Hepatocyte (in vitro differentiated cells): ENCODE measurements at regions not wholly inside any gene's neighbourhood (a gene's known extent, or its start where the extent isn't known, plus 50 kb on each side); places are given as distances from the start of the nearest gene placed in this dataset.

Experiments
- DNase-seq: peaks from one replicate; pipeline ENCODE4 v3.0.0-alpha.2; 2016; ENCODE audit warnings: low spot score
- H2AFZ ChIP-seq: fragments of 200-600 bp; sonication (generic); 2 replicates; pipeline ENCODE4 v1.6.0; 2016; ENCODE audit warnings: antibody characterized with exemption, mild to moderate bottlenecking
- H3K27ac ChIP-seq: fragments of 200-600 bp; sonication (generic); 2 replicates; pipeline ENCODE4 v1.5.1; 2016; ENCODE audit warnings: mild to moderate bottlenecking
- H3K27me3 ChIP-seq: fragments of 200-600 bp; sonication (generic); 2 replicates; pipeline ENCODE4 v1.6.1; 2016
- H3K36me3 ChIP-seq: fragments of 200-600 bp; sonication (generic); replicated peaks from 2 replicates; pipeline ENCODE4 v1.5.1; 2016; ENCODE audit warnings: low read depth; ENCODE audit not compliant: insufficient read depth
- H3K4me1 ChIP-seq: fragments of 200-600 bp; sonication (generic); 2 replicates; pipeline ENCODE4 v1.5.1; 2016; ENCODE audit warnings: mild to moderate bottlenecking, moderate library complexity; ENCODE audit not compliant: insufficient read depth
- H3K4me2 ChIP-seq: fragments of 200-600 bp; sonication (generic); 2 replicates; pipeline ENCODE4 v1.6.0; 2016
- H3K4me3 ChIP-seq: fragments of 200-600 bp; sonication (generic); 2 replicates; pipeline ENCODE4 v1.5.1; 2016; ENCODE audit warnings: mild to moderate bottlenecking
- H3K79me2 ChIP-seq: fragments of 200-600 bp; sonication (generic); 2 replicates; pipeline ENCODE4 v1.6.0; 2017; ENCODE audit warnings: mild to moderate bottlenecking
- H3K9me2 ChIP-seq: fragments of 200-600 bp; sonication (generic); replicated peaks from 2 replicates; pipeline ENCODE4 v1.6.0; 2017; ENCODE audit warnings: mild to moderate bottlenecking; ENCODE audit not compliant: insufficient read depth
- H3K9me3 ChIP-seq: fragments of 200-600 bp; sonication (generic); 2 replicates; pipeline ENCODE4 v1.5.1; 2016; ENCODE audit warnings: low read depth, mild to moderate bottlenecking
- H4K20me1 ChIP-seq: fragments of 200-600 bp; sonication (generic); 2 replicates; pipeline ENCODE4 v1.6.0; 2016; ENCODE audit warnings: mild to moderate bottlenecking; ENCODE audit not compliant: insufficient read depth, poor library complexity, severe bottlenecking
- CTCF ChIP-seq: fragments of 200-600 bp; sonication (generic); IDR thresholded peaks from 2 replicates; pipeline ENCODE4 v1.5.1; 2016; ENCODE audit warnings: antibody characterized with exemption, mild to moderate bottlenecking; ENCODE audit not compliant: poor library complexity
- EZH2 ChIP-seq: fragments of 200-600 bp; sonication (generic); IDR thresholded peaks from 2 replicates; pipeline ENCODE4 v1.6.1; 2016; ENCODE audit warnings: antibody characterized with exemption, mild to moderate bottlenecking, borderline replicate concordance
- EZH2phosphoT487 ChIP-seq: fragments of 200-600 bp; sonication (generic); IDR thresholded peaks from one replicate; pipeline ENCODE4 v1.6.1; 2018; ENCODE audit warnings: antibody characterized with exemption, mild to moderate bottlenecking, low read depth, moderate library complexity; ENCODE audit not compliant: unreplicated experiment, severe bottlenecking
- WGBS: methylation state at CpG from one replicate; pipeline ENCODE4 v1.1.6; 2016; ENCODE audit warnings: low lambda C conversion rate; ENCODE audit errors: missing lambda C conversion rate; 5-methylcytosine and 5-hydroxymethylcytosine counted together

- Histone ChIP-seq H3K4me2 (peak overlapping the region; percentile 57), H3K27ac (peak overlapping the region; percentile 10)
Measured at GRCh38 chr15:63449731-63450130, 54.7 kb upstream of the USP3 start.

GRCh38 chr15:63450884-63451225 is 53.5 kb upstream of the USP3 start:
- no peak overlapping the region for H3K4me3 ChIP-seq
- H3K4me2 ChIP-seq: no peak overlapping the region
- H3K4me1 ChIP-seq: peaks cover 15% of the 10 kb centered on the region
- DNase-seq: no peak
- no peak overlapping the region for H3K27ac ChIP-seq
- no peak for TF ChIP-seq EZH2
- TF ChIP-seq EZH2phosphoT487: no peak
- TF ChIP-seq CTCF: no peak
- H3K9me2 ChIP-seq: no peaks in the 10 kb centered on the region
- WGBS: 93% methylated on average over 9 of the region's 9 CpGs
- no peaks in the 10 kb centered on the region for H3K27me3 ChIP-seq
- H3K9me3 ChIP-seq: no peaks in the 10 kb centered on the region
- H3K36me3 ChIP-seq: no peaks in the 10 kb centered on the region
- no peaks in the 10 kb centered on the region for H3K79me2 ChIP-seq
- no peaks in the 10 kb centered on the region for H4K20me1 ChIP-seq
- H2AFZ ChIP-seq: no peak overlapping the region

More at GRCh38 chr15:63449731-63450130, 54.7 kb upstream of the USP3 start:
- Histone ChIP-seq H3K36me3 (no peaks in the 10 kb centered on the region), H2AFZ (no peak overlapping the region), H3K4me3 (no peak overlapping the region), H3K27me3 (no peaks in the 10 kb centered on the region), H4K20me1 (no peaks in the 10 kb centered on the region), H3K4me1 (peaks cover 15% of the 10 kb centered on the region), H3K9me3 (no peaks in the 10 kb centered on the region), H3K79me2 (no peaks in the 10 kb centered on the region), H3K9me2 (no peaks in the 10 kb centered on the region)
- WGBS: 27% methylated on average over 3 of the region's 3 CpGs
- DNase-seq: peak; percentile 47
- TF ChIP-seq EZH2phosphoT487: no peak
- no peak for TF ChIP-seq CTCF
- TF ChIP-seq EZH2: no peak

- no peaks in the 10 kb centered on the region for H3K79me2 ChIP-seq
- H2AFZ ChIP-seq: no peak overlapping the region
- 93% methylated on average over 5 of the region's 5 CpGs for WGBS
- H3K4me1 ChIP-seq: peaks cover 15% of the 10 kb centered on the region
- H3K4me2 ChIP-seq: no peak overlapping the region
- H3K27ac ChIP-seq: no peak overlapping the region
- TF ChIP-seq EZH2 (no peak), CTCF (no peak), EZH2phosphoT487 (no peak)
- H3K27me3 ChIP-seq: no peaks in the 10 kb centered on the region
- no peak for DNase-seq
- H3K36me3 ChIP-seq: no peaks in the 10 kb centered on the region
- no peaks in the 10 kb centered on the region for H3K9me3 ChIP-seq
- no peaks in the 10 kb centered on the region for H3K9me2 ChIP-seq
- no peaks in the 10 kb centered on the region for H4K20me1 ChIP-seq
- no peak overlapping the region for H3K4me3 ChIP-seq
Measured at GRCh38 chr15:63451671-63452315, 52.6 kb upstream of the USP3 start.
